HCT116 (cell line): ENCODE measurements at regions not wholly inside any gene's neighbourhood (a gene's known extent, or its start where the extent isn't known, plus 50 kb on each side); places are given as distances from the start of the nearest gene placed in this dataset.

Experiments used
- EGR1 ChIP-seq: IDR thresholded peaks from 2 replicates; pipeline ENCODE4 v1.6.1; 2012; ENCODE audit warnings: low read depth
- EZH2 ChIP-seq: fragments of 200-600 bp; sonication (generic); IDR thresholded peaks from 2 replicates; pipeline ENCODE4 v1.6.1; 2017; ENCODE audit warnings: antibody characterized with exemption, mixed run types
- EZH2phosphoT487 ChIP-seq: fragments of 200-600 bp; IDR thresholded peaks from 2 replicates; pipeline ENCODE4 v1.6.1; 2018; ENCODE audit warnings: antibody characterized with exemption, borderline replicate concordance
- FOSL1 ChIP-seq: IDR thresholded peaks from 2 replicates; pipeline ENCODE4 v1.6.1; 2012; ENCODE audit warnings: low read depth
- POLR2A ChIP-seq: IDR thresholded peaks from 2 replicates; pipeline ENCODE4 v1.7.0; 2011; ENCODE audit warnings: borderline replicate concordance; ENCODE audit not compliant: insufficient read depth, insufficient read length; ENCODE audit errors: extremely low read depth
- POLR2AphosphoS5 ChIP-seq: IDR thresholded peaks from 2 replicates; pipeline ENCODE4 v1.6.1; 2011; ENCODE audit warnings: mild to moderate bottlenecking, low read depth, low read length, moderate library complexity
- RAD21 ChIP-seq: IDR thresholded peaks from 2 replicates; pipeline ENCODE4 v1.6.1; 2012; ENCODE audit warnings: low read depth, mild to moderate bottlenecking
- ZNF274 ChIP-seq: fragments of 200-500 bp; sonication (Bioruptor generic); IDR thresholded peaks from 2 replicates; pipeline ENCODE4 v1.6.1; 2014; ENCODE audit warnings: mild to moderate bottlenecking, low read depth, low read length, inconsistent platforms
- TF ChIP-seq, protein P1 (sequence below): IDR thresholded peaks from 2 replicates; pipeline ENCODE4 v1.6.1; 2012
- TF ChIP-seq, protein P2 (sequence below), 3 experiments: fragments of 200-600 bp in 1 of 3; sonication (generic) in 1 of 3; IDR thresholded peaks in 2 of 3; conservative IDR thresholded peaks in 1 of 3; 2 replicates each; pipeline ENCODE4 v1.5.1; 2012 to 2017; ENCODE audit warnings: low read depth in 2 of 3, low read length in 2 of 3, antibody characterized with exemption in 1 of 3, borderline replicate concordance in 1 of 3, control low read depth in 1 of 3, mild to moderate bottlenecking in 1 of 3, mixed read lengths in 1 of 3, mixed run types in 1 of 3, moderate library complexity in 1 of 3; ENCODE audit not compliant: insufficient read depth in 1 of 3

- TF ChIP-seq, protein P1, sequence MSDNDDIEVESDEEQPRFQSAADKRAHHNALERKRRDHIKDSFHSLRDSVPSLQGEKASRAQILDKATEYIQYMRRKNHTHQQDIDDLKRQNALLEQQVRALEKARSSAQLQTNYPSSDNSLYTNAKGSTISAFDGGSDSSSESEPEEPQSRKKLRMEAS: no peak
- no peak for TF ChIP-seq FOSL1
- TF ChIP-seq, protein P2, sequence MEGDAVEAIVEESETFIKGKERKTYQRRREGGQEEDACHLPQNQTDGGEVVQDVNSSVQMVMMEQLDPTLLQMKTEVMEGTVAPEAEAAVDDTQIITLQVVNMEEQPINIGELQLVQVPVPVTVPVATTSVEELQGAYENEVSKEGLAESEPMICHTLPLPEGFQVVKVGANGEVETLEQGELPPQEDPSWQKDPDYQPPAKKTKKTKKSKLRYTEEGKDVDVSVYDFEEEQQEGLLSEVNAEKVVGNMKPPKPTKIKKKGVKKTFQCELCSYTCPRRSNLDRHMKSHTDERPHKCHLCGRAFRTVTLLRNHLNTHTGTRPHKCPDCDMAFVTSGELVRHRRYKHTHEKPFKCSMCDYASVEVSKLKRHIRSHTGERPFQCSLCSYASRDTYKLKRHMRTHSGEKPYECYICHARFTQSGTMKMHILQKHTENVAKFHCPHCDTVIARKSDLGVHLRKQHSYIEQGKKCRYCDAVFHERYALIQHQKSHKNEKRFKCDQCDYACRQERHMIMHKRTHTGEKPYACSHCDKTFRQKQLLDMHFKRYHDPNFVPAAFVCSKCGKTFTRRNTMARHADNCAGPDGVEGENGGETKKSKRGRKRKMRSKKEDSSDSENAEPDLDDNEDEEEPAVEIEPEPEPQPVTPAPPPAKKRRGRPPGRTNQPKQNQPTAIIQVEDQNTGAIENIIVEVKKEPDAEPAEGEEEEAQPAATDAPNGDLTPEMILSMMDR (IDR thresholded peaks at IDR 0.05 in 2 of 3, conservative IDR thresholded peaks at IDR 0.05 in 1 of 3; ENCODE audit: borderline replicate concordance in 1 of 3, insufficient read depth in 1 of 3, low read depth in 2 of 3, low read length in 2 of 3): no peak
- TF ChIP-seq POLR2A: no peak
- no peak for TF ChIP-seq RAD21
- TF ChIP-seq ZNF274: no peak
- no peak for TF ChIP-seq EGR1
- no peak for TF ChIP-seq EZH2
- TF ChIP-seq POLR2AphosphoS5: no peak
- no peak for TF ChIP-seq EZH2phosphoT487
Observed at GRCh38 chr10:42888504-42889095, 106.0 kb downstream of the BMS1 start.
